GM12874 (cell line): ENCODE measurements at regions not wholly inside any gene's neighbourhood (a gene's known extent, or its start where the extent isn't known, plus 50 kb on each side); places are given as distances from the start of the nearest gene placed in this dataset.

Experiments
- CTCF ChIP-seq: IDR thresholded peaks from 2 replicates; pipeline ENCODE4 v1.5.1; 2011; ENCODE audit warnings: low read depth, mild to moderate bottlenecking, control low read depth, low read length, moderate library complexity; ENCODE audit not compliant: insufficient read depth

- no peak for TF ChIP-seq CTCF
These were observed 2016.1 kb upstream of the PIK3C3 start for GRCh38 chr18:39938676-39939608.

GRCh38 chr18:39935598-39935997, 2019.4 kb upstream of the PIK3C3 start:
- no peak for TF ChIP-seq CTCF

GRCh38 chr18:39918847-39919246, 2036.2 kb upstream of the PIK3C3 start:
- no peak for TF ChIP-seq CTCF

- TF ChIP-seq CTCF, result no peak
These were observed 2041.2 kb upstream of the PIK3C3 start for GRCh38 chr18:39913672-39914366.

GRCh38 chr18:39911716-39912115, 2043.3 kb upstream of the PIK3C3 start:
- no peak for TF ChIP-seq CTCF

- TF ChIP-seq CTCF, result no peak
These were observed 2045.3 kb upstream of the PIK3C3 start for GRCh38 chr18:39909706-39910105.

GRCh38 chr18:39886136-39886535, 2068.9 kb upstream of the PIK3C3 start:
- TF ChIP-seq CTCF, result no peak
